ENCODE measurements at regions not wholly inside any gene's neighbourhood (a gene's known extent, or its start where the extent isn't known, plus 50 kb on each side); places are given as distances from the start of the nearest gene placed in this dataset.

DNA sequence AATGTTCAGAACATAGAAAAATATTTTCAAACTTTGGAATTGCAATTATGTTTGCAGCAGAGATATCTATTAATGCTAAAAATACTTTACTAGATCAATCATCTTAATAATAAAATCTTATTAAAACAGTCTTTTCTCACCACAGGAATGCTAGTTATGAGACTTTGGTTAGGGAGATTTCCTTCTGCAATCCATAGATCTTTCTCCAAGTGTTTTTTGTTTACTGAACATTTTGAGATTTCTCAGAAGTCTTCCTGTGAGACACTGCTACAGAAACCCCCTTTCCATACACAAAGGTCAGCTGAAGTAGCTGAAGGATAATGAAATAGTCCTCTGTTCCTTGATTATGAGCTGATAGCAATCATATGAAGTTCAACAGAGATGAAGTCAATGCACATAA is 59.4 kb upstream of the RAPH1 start:
- TF ChIP-seq, protein P1, sequence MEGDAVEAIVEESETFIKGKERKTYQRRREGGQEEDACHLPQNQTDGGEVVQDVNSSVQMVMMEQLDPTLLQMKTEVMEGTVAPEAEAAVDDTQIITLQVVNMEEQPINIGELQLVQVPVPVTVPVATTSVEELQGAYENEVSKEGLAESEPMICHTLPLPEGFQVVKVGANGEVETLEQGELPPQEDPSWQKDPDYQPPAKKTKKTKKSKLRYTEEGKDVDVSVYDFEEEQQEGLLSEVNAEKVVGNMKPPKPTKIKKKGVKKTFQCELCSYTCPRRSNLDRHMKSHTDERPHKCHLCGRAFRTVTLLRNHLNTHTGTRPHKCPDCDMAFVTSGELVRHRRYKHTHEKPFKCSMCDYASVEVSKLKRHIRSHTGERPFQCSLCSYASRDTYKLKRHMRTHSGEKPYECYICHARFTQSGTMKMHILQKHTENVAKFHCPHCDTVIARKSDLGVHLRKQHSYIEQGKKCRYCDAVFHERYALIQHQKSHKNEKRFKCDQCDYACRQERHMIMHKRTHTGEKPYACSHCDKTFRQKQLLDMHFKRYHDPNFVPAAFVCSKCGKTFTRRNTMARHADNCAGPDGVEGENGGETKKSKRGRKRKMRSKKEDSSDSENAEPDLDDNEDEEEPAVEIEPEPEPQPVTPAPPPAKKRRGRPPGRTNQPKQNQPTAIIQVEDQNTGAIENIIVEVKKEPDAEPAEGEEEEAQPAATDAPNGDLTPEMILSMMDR (conservative IDR thresholded peaks at IDR 0.05; ENCODE audit: low read length), result no peak
- TF ChIP-seq EZH2phosphoT487 (IDR thresholded peaks at IDR 0.05; ENCODE audit: borderline replicate concordance, low read depth, low read length), result no peak

Measured in OCI-LY7 (cell line).